UCSD-AML1 (cell line): ENCODE measurements at regions not wholly inside any gene's neighbourhood (a gene's known extent, or its start where the extent isn't known, plus 50 kb on each side); places are given as distances from the start of the nearest gene placed in this dataset.

Experiments
- DNase-seq: peaks from one replicate; lab custom pipeline; 2025; ENCODE audit not compliant: unreplicated experiment; lab: John Stamatoyannopoulos, UW

GRCh38 chr12:92650228-92650822 is 52.5 kb upstream of the PLEKHG7 start:
- DNase-seq = no peak

GRCh38 chr12:92649511-92650227 is 53.1 kb upstream of the PLEKHG7 start:
- DNase-seq = peak; percentile 12

- DNase-seq = no peak
Measured at GRCh38 chr12:92648242-92649031, 54.4 kb upstream of the PLEKHG7 start.

GRCh38 chr12:92641291-92641690 is 61.5 kb upstream of the PLEKHG7 start:
- no peak for DNase-seq

GRCh38 chr12:92640691-92641090 is 62.1 kb upstream of the PLEKHG7 start:
- DNase-seq = no peak

GRCh38 chr12:92639017-92639416 is 63.8 kb upstream of the PLEKHG7 start:
- DNase-seq = no peak

GRCh38 chr12:92634730-92635129 is 68.1 kb upstream of the PLEKHG7 start:
- DNase-seq = no peak

- DNase-seq = no peak
Measured at GRCh38 chr12:92634202-92634601, 68.6 kb upstream of the PLEKHG7 start.

GRCh38 chr12:92630968-92631367 is 71.8 kb upstream of the PLEKHG7 start:
- no peak for DNase-seq

- DNase-seq = no peak
Measured at GRCh38 chr12:92629349-92630065, 73.3 kb upstream of the PLEKHG7 start.

GRCh38 chr12:92628476-92628875 is 74.3 kb upstream of the PLEKHG7 start:
- DNase-seq = no peak

GRCh38 chr12:92627511-92627910 is 75.3 kb upstream of the PLEKHG7 start:
- DNase-seq = no peak

GRCh38 chr12:92625639-92626310 is 77.0 kb upstream of the PLEKHG7 start:
- DNase-seq = no peak

GRCh38 chr12:92624236-92624635 is 78.6 kb upstream of the PLEKHG7 start:
- no peak for DNase-seq

- DNase-seq = no peak
Measured at GRCh38 chr12:92623386-92623785, 79.4 kb upstream of the PLEKHG7 start.

GRCh38 chr12:92621833-92622232 is 81.0 kb upstream of the PLEKHG7 start:
- no peak for DNase-seq

GRCh38 chr12:92621312-92621711 is 81.5 kb upstream of the PLEKHG7 start:
- DNase-seq = no peak

GRCh38 chr12:92619730-92620684 is 82.8 kb upstream of the PLEKHG7 start:
- no peak for DNase-seq

- DNase-seq = no peak
Measured at GRCh38 chr12:92619026-92619425, 83.8 kb upstream of the PLEKHG7 start.

GRCh38 chr12:92615703-92616102 is 87.1 kb upstream of the PLEKHG7 start:
- no peak for DNase-seq
